IMR-90 (cell line): ENCODE measurements at regions not wholly inside any gene's neighbourhood (a gene's known extent, or its start where the extent isn't known, plus 50 kb on each side); places are given as distances from the start of the nearest gene placed in this dataset.
"Not testable (repeated sequence)": the region's sequence is repeated elsewhere in the genome, so short reads cannot be mapped to it uniquely, and the experiment has no call there.

Source experiments
- ATAC-seq: fragments of 200-7000 bp; cut with Tn5 transposase; 2 replicates; pipeline ENCODE4 v1.9.1; 2020; ENCODE audit warnings: low read depth, mild to moderate bottlenecking, moderate library complexity
- BruUV-seq: library from RNA; stranded (reverse); fragments of 400-500 nt; replicated peaks from 2 replicates; lab custom pipeline; 2021; lab: Mats Ljungman, UMichigan
- CTCF ChIA-PET: fragments of 300-600 bp; formaldehyde crosslinking; extraction: SDS; loops from one replicate; lab custom pipeline; 2021; ENCODE audit warnings: antibody characterized with exemption; lab: Yijun Ruan, JAX
- POLR2A ChIA-PET: fragments of 300-600 bp; sonication (Branson Sonifier 250); formaldehyde crosslinking; loops from one replicate; lab custom pipeline; 2022; ENCODE audit warnings: antibody characterized with exemption; ENCODE audit not compliant: unreplicated experiment; lab: Charles Lee
- DNase-seq: peaks from one replicate; pipeline ENCODE4 v3.0.0; 2013
- H2AFZ ChIP-seq: replicated peaks from 2 replicates; pipeline ENCODE3; 2013; ENCODE audit warnings: low read length, mild to moderate bottlenecking; ENCODE audit not compliant: poor library complexity
- H2AK5ac ChIP-seq: 2 replicates; pipeline ENCODE4 v1.6.1; 2013; ENCODE audit warnings: low read depth, low read length, inconsistent platforms
- H2AK9ac ChIP-seq: replicated peaks from 2 replicates; pipeline ENCODE3; 2013; ENCODE audit warnings: mild to moderate bottlenecking, low read depth, low read length, moderate library complexity; ENCODE audit not compliant: poor library complexity
- H2BK120ac ChIP-seq: 2 replicates; pipeline ENCODE4 v1.6.1; 2013; ENCODE audit warnings: low read depth, low read length, inconsistent platforms
- H2BK15ac ChIP-seq: 3 replicates; pipeline ENCODE4 v1.6.1; 2013; ENCODE audit warnings: low read depth, low read length, inconsistent platforms
- H2BK20ac ChIP-seq: 2 replicates; pipeline ENCODE4 v1.6.1; 2013; ENCODE audit warnings: low read depth, mild to moderate bottlenecking, inconsistent platforms, low read length, moderate library complexity
- H2BK5ac ChIP-seq: 2 replicates; pipeline ENCODE4 v1.6.1; 2013; ENCODE audit warnings: mild to moderate bottlenecking, low read depth, low read length, inconsistent platforms; ENCODE audit not compliant: poor library complexity, severe bottlenecking
- H3K14ac ChIP-seq: replicated peaks from 2 replicates; pipeline ENCODE4 v1.6.1; 2013; ENCODE audit warnings: low read depth, low read length, inconsistent platforms
- H3K18ac ChIP-seq: 2 replicates; pipeline ENCODE4 v1.6.1; 2013; ENCODE audit warnings: low read depth, low read length, control low read depth
- H3K23ac ChIP-seq: 2 replicates; pipeline ENCODE4 v1.6.1; 2013; ENCODE audit warnings: low read depth, low read length, inconsistent platforms
- H3K27ac ChIP-seq: 2 replicates; pipeline ENCODE4 v1.5.1; 2013; ENCODE audit warnings: mild to moderate bottlenecking, control low read depth, low read length; ENCODE audit not compliant: insufficient read depth
- H3K27me3 ChIP-seq: 2 replicates; pipeline ENCODE4 v1.6.1; 2013; ENCODE audit warnings: low read length; ENCODE audit not compliant: control insufficient read depth, insufficient read depth
- H3K36me3 ChIP-seq: 2 replicates; pipeline ENCODE4 v1.6.1; 2013; ENCODE audit warnings: low read length, mixed read lengths; ENCODE audit not compliant: control insufficient read depth, insufficient read depth
- H3K4ac ChIP-seq: 2 replicates; pipeline ENCODE4 v1.6.1; 2013; ENCODE audit warnings: low read depth, low read length, inconsistent platforms
- H3K4me1 ChIP-seq: 2 replicates; pipeline ENCODE4 v1.6.1; 2013; ENCODE audit warnings: low read length, mixed read lengths; ENCODE audit not compliant: control insufficient read depth, insufficient read depth
- H3K4me2 ChIP-seq: 2 replicates; pipeline ENCODE4 v1.6.1; 2013; ENCODE audit warnings: low read depth, mild to moderate bottlenecking, control low read depth, low read length, moderate library complexity
- H3K4me3 ChIP-seq: 2 replicates; pipeline ENCODE4 v1.5.1; 2013; ENCODE audit warnings: low read depth, mild to moderate bottlenecking, control low read depth, low read length, moderate library complexity; ENCODE audit not compliant: insufficient read depth
- H3K56ac ChIP-seq: 2 replicates; pipeline ENCODE4 v1.6.1; 2013; ENCODE audit warnings: low read length, inconsistent platforms; ENCODE audit not compliant: insufficient read depth; ENCODE audit errors: extremely low read depth
- H3K79me1 ChIP-seq, 2 experiments: 2 replicates each; pipeline ENCODE4 v1.6.1; 2013; ENCODE audit warnings: low read length in 2 of 2, inconsistent platforms in 1 of 2, low read depth in 1 of 2
- H3K9ac ChIP-seq: 2 replicates; pipeline ENCODE4 v1.6.1; 2013; ENCODE audit warnings: low read depth, low read length, control low read depth
- H3K9me1 ChIP-seq: 2 replicates; pipeline ENCODE4 v1.6.1; 2013; ENCODE audit warnings: low read length, inconsistent platforms; ENCODE audit not compliant: insufficient read depth
- H3K9me3 ChIP-seq: 2 replicates; pipeline ENCODE4 v1.6.1; 2013; ENCODE audit warnings: low read length; ENCODE audit not compliant: control insufficient read depth, insufficient read depth
- H4K20me1 ChIP-seq: 2 replicates; pipeline ENCODE4 v1.6.1; 2013; ENCODE audit warnings: low read length, inconsistent platforms; ENCODE audit not compliant: insufficient read depth
- H4K5ac ChIP-seq: 2 replicates; pipeline ENCODE4 v1.6.1; 2013; ENCODE audit warnings: mild to moderate bottlenecking, low read depth, low read length, control low read depth
- H4K8ac ChIP-seq, 2 experiments: 2 replicates each; pipeline ENCODE4 v1.6.1; 2013; ENCODE audit warnings: low read depth in 2 of 2, low read length in 2 of 2, control low read depth in 1 of 2, inconsistent platforms in 1 of 2
- H4K91ac ChIP-seq: 2 replicates; pipeline ENCODE4 v1.6.1; 2013; ENCODE audit warnings: low read depth, low read length, inconsistent platforms; ENCODE audit not compliant: insufficient read depth
- WGBS, 2 experiments: methylation state at CpG; one replicate each; pipeline versions ENCODE4 v1.1.5 to v1.1.7; 2013; ENCODE audit warnings: missing lambda C conversion rate in 2 of 2; ENCODE audit not compliant: insufficient read length in 1 of 2; ENCODE audit errors: extremely low coverage in 2 of 2; 5-methylcytosine and 5-hydroxymethylcytosine counted together
- dilution Hi-C: fragments of 300-500 bp; cut with HindIII; formaldehyde crosslinking; loops from one replicate; pipeline ENCODE4 v1.14.3; 2018; ENCODE audit warnings: low sequenced_read_pairs; ENCODE audit not compliant: unreplicated experiment
- in situ Hi-C: fragments of 300-500 bp; cut with MboI; formaldehyde crosslinking; loops from 3 replicates; pipeline ENCODE4 v1.14.3; 2019; ENCODE audit warnings: low sequenced_read_pairs, inconsistent platforms, mixed read lengths
- intact Hi-C: fragments of 100-400 bp; cut with micrococcal nuclease; formaldehyde crosslinking; loops from 2 replicates; pipeline ENCODE4 v1.10.0; 2022

- H3K56ac ChIP-seq, ATAC-seq, POLR2A ChIA-PET, H3K27me3 ChIP-seq, H3K14ac ChIP-seq, H3K9me3 ChIP-seq, H3K4me2 ChIP-seq, H2AK9ac ChIP-seq, H2AFZ ChIP-seq, H2BK5ac ChIP-seq, in situ Hi-C loops, DNase-seq, H4K20me1 ChIP-seq, H3K23ac ChIP-seq, BruUV-seq, dilution Hi-C loops, H3K79me1 ChIP-seq, H4K5ac ChIP-seq, CTCF ChIA-PET, H3K36me3 ChIP-seq, H3K9ac ChIP-seq, H3K4me3 ChIP-seq, H3K9me1 ChIP-seq, H3K4me1 ChIP-seq: not testable (repeated sequence)
- WGBS, 2 experiments, result 80% methylated on average over 2 of the region's 4 CpGs; no CpG with 5 or more reads in 1 of the 2 experiments
- Histone ChIP-seq H4K8ac (peak overlapping the region; percentile 19 to 87; a peak in 3 of 4 replicates), H2BK15ac (peak overlapping the region; percentile 92; the same call in 1 of the 3 replicates), H3K27ac (peak overlapping the region; percentile 57; the same call in 1 of the 2 replicates), H4K91ac (peak overlapping the region; percentile 84), H3K4ac (peak overlapping the region; percentile 47; the same call in 1 of the 2 replicates), H3K18ac (peak overlapping the region; percentile 37; the same call in 1 of the 2 replicates), H2BK120ac (peak overlapping the region; percentile 52; the same call in 1 of the 2 replicates), H2BK20ac (peak overlapping the region; percentile 71; the same call in 1 of the 2 replicates), H2AK5ac (peak overlapping the region; percentile 85)
- intact Hi-C loops, result loop anchor here (5.0 kb wide), 1 partner anchor 606 kb away; no protein-coding TSS in a partner anchor
Observed at GRCh38 chr4:3953140-3953489, 186.9 kb downstream of the ADRA2C start.
